ENCODE measurements at regions not wholly inside any gene's neighbourhood (a gene's known extent, or its start where the extent isn't known, plus 50 kb on each side); places are given as distances from the start of the nearest gene placed in this dataset.

GRCh38 chr1:191608367-191608766 is 549.9 kb upstream of the RGS18 start:
- Histone ChIP-seq H3K9me3 (ENCODE audit: control insufficient read depth, insufficient read depth, low read length) (no peaks in the 10 kb centered on the region), H3K27me3 (ENCODE audit: control insufficient read depth, insufficient read depth, low read length) (no peaks in the 10 kb centered on the region), H3K4me3 (ENCODE audit: low read depth, low read length) (no peak overlapping the region), H3K27ac (ENCODE audit: low read depth, low read length) (no peak overlapping the region)
- no peak for TF ChIP-seq CTCF (IDR thresholded peaks at IDR 0.05; ENCODE audit: low read depth, low read length)
- no peak for DNase-seq (ENCODE audit: low read depth, low spot score)
- POLR2A ChIA-PET: no interaction called here
- CTCF ChIA-PET: no interaction called here

- H3K27ac ChIP-seq (ENCODE audit: low read depth, low read length): no peak overlapping the region
- no peaks in the 10 kb centered on the region for H3K27me3 ChIP-seq (ENCODE audit: control insufficient read depth, insufficient read depth, low read length)
- no peak overlapping the region for H3K4me3 ChIP-seq (ENCODE audit: low read depth, low read length)
- CTCF ChIA-PET: no interaction called here
- no peaks in the 10 kb centered on the region for H3K9me3 ChIP-seq (ENCODE audit: control insufficient read depth, insufficient read depth, low read length)
- no peak for DNase-seq (ENCODE audit: low read depth, low spot score)
- POLR2A ChIA-PET: no interaction called here
- no peak for TF ChIP-seq CTCF (IDR thresholded peaks at IDR 0.05; ENCODE audit: low read depth, low read length)
Measured at GRCh38 chr1:191609305-191609704, 549.0 kb upstream of the RGS18 start.

GRCh38 chr1:191615101-191615821 is 543.0 kb upstream of the RGS18 start:
- TF ChIP-seq CTCF (IDR thresholded peaks at IDR 0.05; ENCODE audit: low read depth, low read length): no peak

GRCh38 chr1:191618181-191618580 is 540.1 kb upstream of the RGS18 start:
- no peaks in the 10 kb centered on the region for H3K27me3 ChIP-seq (ENCODE audit: control insufficient read depth, insufficient read depth, low read length)
- H3K27ac ChIP-seq (ENCODE audit: low read depth, low read length): no peak overlapping the region
- TF ChIP-seq CTCF (IDR thresholded peaks at IDR 0.05; ENCODE audit: low read depth, low read length): no peak
- no peaks in the 10 kb centered on the region for H3K9me3 ChIP-seq (ENCODE audit: control insufficient read depth, insufficient read depth, low read length)
- CTCF ChIA-PET: no interaction called here
- no peak for DNase-seq (ENCODE audit: low read depth, low spot score)
- no peak overlapping the region for H3K4me3 ChIP-seq (ENCODE audit: low read depth, low read length)
- POLR2A ChIA-PET: no interaction called here

More at GRCh38 chr1:191615101-191615821, 543.0 kb upstream of the RGS18 start:
- DNase-seq (ENCODE audit: low read depth, low spot score): no peak
- ChIA-PET CTCF (no interaction called here), POLR2A (no interaction called here)
- no peaks in the 10 kb centered on the region for H3K27me3 ChIP-seq (ENCODE audit: control insufficient read depth, insufficient read depth, low read length)
- no peaks in the 10 kb centered on the region for H3K9me3 ChIP-seq (ENCODE audit: control insufficient read depth, insufficient read depth, low read length)
- no peak overlapping the region for H3K4me3 ChIP-seq (ENCODE audit: low read depth, low read length)
- no peak overlapping the region for H3K27ac ChIP-seq (ENCODE audit: low read depth, low read length)

GRCh38 chr1:191620883-191621282 is 537.4 kb upstream of the RGS18 start:
- Histone ChIP-seq H3K27ac (ENCODE audit: low read depth, low read length) (no peak overlapping the region), H3K4me3 (ENCODE audit: low read depth, low read length) (no peak overlapping the region), H3K9me3 (ENCODE audit: control insufficient read depth, insufficient read depth, low read length) (no peaks in the 10 kb centered on the region), H3K27me3 (ENCODE audit: control insufficient read depth, insufficient read depth, low read length) (no peaks in the 10 kb centered on the region)
- ChIA-PET CTCF (no interaction called here), POLR2A (no interaction called here)
- DNase-seq (ENCODE audit: low read depth, low spot score): no peak
- TF ChIP-seq CTCF (IDR thresholded peaks at IDR 0.05; ENCODE audit: low read depth, low read length): no peak
